ENCODE measurements at regions not wholly inside any gene's neighbourhood (a gene's known extent, or its start where the extent isn't known, plus 50 kb on each side); places are given as distances from the start of the nearest gene placed in this dataset.
"Not testable (repeated sequence)": the region's sequence is repeated elsewhere in the genome, so short reads cannot be mapped to it uniquely, and the experiment has no call there.

DNA sequence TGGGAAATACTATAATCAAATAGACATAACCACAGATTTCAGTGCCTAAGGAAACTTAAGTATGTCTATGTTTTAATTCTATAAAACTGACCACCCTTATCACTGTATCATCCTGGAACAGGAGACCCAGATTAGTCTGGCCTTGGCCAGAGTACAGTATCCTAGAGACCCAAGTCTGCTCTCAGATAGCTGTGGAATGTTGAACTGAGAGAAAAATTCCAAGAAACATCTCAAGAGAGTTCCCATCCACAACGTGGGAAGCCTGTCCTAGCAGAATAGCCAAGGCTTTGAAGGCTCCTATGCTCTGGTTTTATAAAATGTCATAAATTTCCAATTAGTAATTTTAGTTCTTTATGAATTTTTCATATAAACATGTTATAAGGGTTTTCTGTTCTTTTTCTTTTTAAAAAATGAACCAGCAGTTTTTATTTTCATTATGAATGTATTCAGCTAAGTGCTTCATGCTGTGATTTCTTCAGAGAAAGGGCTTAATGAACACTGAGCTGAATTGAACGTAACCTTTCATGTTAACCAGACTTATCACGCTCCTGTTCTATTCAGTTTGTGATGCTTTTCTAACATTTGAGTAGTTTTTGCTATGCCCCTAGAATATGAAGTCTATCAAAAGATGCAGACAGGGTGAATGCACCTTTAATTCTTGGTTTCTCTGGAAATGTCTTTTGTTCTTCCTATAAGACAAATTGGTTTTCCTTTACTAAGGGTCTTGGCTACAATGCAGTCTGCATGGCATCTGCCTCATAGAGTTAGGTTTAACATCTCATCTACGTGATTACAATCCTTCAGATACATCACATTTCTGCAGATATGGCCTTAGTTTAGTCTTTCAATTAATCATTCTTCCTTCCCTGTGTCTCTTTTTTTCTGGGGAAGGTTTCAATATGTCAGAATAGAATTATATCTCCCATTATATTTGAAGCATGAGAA lies 230.8 kb downstream of the CYLC2 start:
- POLR2A ChIA-PET, result no interaction called here
- CTCF ChIA-PET, result no interaction called here
- no peak for TF ChIP-seq CTCF (IDR thresholded peaks at IDR 0.05; ENCODE audit: insufficient read depth, low read depth, low read length)

DNA sequence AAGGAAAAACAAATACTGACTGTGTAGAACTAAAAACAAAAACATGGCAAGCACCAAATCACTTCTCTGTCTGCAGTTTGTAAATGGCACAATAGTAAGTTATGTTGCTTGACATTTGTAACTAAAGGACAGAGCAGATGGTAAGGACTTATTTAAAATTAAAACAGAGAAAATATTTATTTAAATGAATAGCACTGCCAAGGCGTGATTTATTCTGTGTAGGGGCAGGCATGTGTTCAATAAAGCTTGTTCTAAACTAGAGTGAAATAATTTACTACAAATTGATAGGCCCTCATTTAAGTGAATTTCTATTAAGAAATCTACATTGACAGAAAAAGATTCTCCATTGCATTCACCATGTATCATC lies 231.5 kb downstream of the CYLC2 start:
- ChIA-PET CTCF (no interaction called here), POLR2A (no interaction called here)
- Histone ChIP-seq H3K4me3 (ENCODE audit: low read depth, low read length) (no peak overlapping the region), H3K36me3 (ENCODE audit: control insufficient read depth, insufficient read depth, low read length) (no peaks in the 10 kb centered on the region), H3K27me3 (ENCODE audit: control insufficient read depth, insufficient read depth, low read length) (no peaks in the 10 kb centered on the region)
- DNase-seq (ENCODE audit: low read depth), result no peak
- TF ChIP-seq CTCF (IDR thresholded peaks at IDR 0.05; ENCODE audit: insufficient read depth, low read depth, low read length), result no peak

More for the DNA sequence above, 230.8 kb downstream of the CYLC2 start:
- Histone ChIP-seq H3K27me3 (ENCODE audit: control insufficient read depth, insufficient read depth, low read length) (no peaks in the 10 kb centered on the region), H3K36me3 (ENCODE audit: control insufficient read depth, insufficient read depth, low read length) (no peaks in the 10 kb centered on the region), H3K4me3 (ENCODE audit: low read depth, low read length) (no peak overlapping the region)
- no peak for DNase-seq (ENCODE audit: low read depth)

DNA sequence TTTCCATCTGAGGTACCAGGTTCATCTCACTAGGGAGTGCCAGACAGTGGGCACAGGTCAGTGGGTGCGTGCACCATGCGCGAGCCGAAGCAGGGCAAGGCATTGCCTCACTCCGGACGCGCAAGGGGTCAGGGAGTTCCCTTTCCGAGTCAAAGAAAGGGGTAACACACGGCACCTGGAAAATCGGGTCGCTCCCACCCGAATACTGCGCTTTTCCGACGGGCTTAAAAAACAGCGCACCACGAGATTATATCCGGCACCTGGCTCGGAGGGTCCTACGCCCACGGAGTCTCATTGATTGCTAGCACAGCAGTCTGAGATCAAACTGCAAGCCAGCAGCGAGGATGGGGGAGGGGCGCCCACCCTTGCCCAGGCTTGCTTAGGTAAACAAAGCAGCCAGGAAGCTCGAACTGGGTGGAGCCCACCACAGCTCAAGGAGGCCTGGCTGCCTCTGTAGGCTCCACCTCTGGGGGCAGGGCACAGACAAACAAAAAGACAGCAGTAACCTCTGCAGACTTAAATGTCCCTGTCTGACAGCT lies 242.5 kb downstream of the CYLC2 start:
- H3K27me3 ChIP-seq (ENCODE audit: control insufficient read depth, insufficient read depth, low read length); H3K4me3 ChIP-seq (ENCODE audit: low read depth, low read length); CTCF ChIA-PET; H3K36me3 ChIP-seq (ENCODE audit: control insufficient read depth, insufficient read depth, low read length); POLR2A ChIA-PET; DNase-seq (ENCODE audit: low read depth): not testable (repeated sequence)

- no peaks in the 10 kb centered on the region for H3K36me3 ChIP-seq (ENCODE audit: control insufficient read depth, insufficient read depth, low read length)
- CTCF ChIA-PET, result no interaction called here
- no peak overlapping the region for H3K4me3 ChIP-seq (ENCODE audit: low read depth, low read length)
- POLR2A ChIA-PET, result no interaction called here
- no peaks in the 10 kb centered on the region for H3K27me3 ChIP-seq (ENCODE audit: control insufficient read depth, insufficient read depth, low read length)
- DNase-seq (ENCODE audit: low read depth), result no peak
- TF ChIP-seq CTCF (IDR thresholded peaks at IDR 0.05; ENCODE audit: insufficient read depth, low read depth, low read length), result no peak
These were observed 246.9 kb downstream of the CYLC2 start for GRCh38 chr9:103242025-103242424.

DNA sequence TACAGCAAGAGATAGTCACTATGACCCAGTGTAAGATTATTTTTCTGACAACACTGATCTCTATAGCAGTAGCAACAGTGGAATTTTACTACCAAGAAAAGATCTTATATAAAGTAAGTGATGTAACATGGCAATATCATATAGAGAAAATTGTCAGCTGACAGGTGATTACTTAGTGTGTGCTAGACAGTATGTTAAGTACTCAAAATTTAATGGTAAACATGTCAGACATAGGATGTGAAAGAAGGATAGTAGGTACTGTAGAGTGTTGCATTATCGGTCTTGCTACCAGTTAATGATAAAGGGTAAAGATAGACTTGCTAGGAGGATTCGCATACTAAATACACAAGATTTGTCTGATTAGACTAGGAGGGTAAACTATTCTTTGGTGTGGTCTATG lies 247.4 kb downstream of the CYLC2 start:
- DNase-seq (ENCODE audit: low read depth), result no peak
- no peak overlapping the region for H3K4me3 ChIP-seq (ENCODE audit: low read depth, low read length)

More for the DNA sequence above, 247.4 kb downstream of the CYLC2 start:
- Histone ChIP-seq H3K36me3 (ENCODE audit: control insufficient read depth, insufficient read depth, low read length) (no peaks in the 10 kb centered on the region), H3K27me3 (ENCODE audit: control insufficient read depth, insufficient read depth, low read length) (no peaks in the 10 kb centered on the region)
- POLR2A ChIA-PET, result no interaction called here
- CTCF ChIA-PET, result no interaction called here
- no peak for TF ChIP-seq CTCF (IDR thresholded peaks at IDR 0.05; ENCODE audit: insufficient read depth, low read depth, low read length)
